Gastroesophageal sphincter (tissue), 3 donors: ENCODE measurements at regions not wholly inside any gene's neighbourhood (a gene's known extent, or its start where the extent isn't known, plus 50 kb on each side); places are given as distances from the start of the nearest gene placed in this dataset.

ENCODE experiments used
- CTCF ChIP-seq, 4 experiments: fragments of 200-600 bp in 2 of 4; fragments of 450-650 bp in 2 of 4; sonication (generic) in 1 of 4; IDR thresholded peaks; one replicate each; pipeline ENCODE4 v1.5.1; 2017 to 2019; ENCODE audit warnings: antibody characterized with exemption in 4 of 4, mild to moderate bottlenecking in 2 of 4, moderate library complexity in 2 of 4
- EP300 ChIP-seq: sonication (generic); formaldehyde crosslinking; IDR thresholded peaks from one replicate; pipeline ENCODE4 v1.6.1; 2017; ENCODE audit warnings: antibody characterized with exemption, mild to moderate bottlenecking
- POLR2AphosphoS5 ChIP-seq: sonication (generic); formaldehyde crosslinking; IDR thresholded peaks from one replicate; pipeline ENCODE4 v1.6.1; 2017; ENCODE audit warnings: antibody characterized with exemption

GRCh38 chr11:69883292-69884255 is 64.4 kb upstream of the FGF3 start:
- no peak for TF ChIP-seq CTCF (IDR thresholded peaks at IDR 0.05)
- no peak for TF ChIP-seq POLR2AphosphoS5
- no peak for TF ChIP-seq EP300
